Karpas-422 (cell line): ENCODE measurements at regions not wholly inside any gene's neighbourhood (a gene's known extent, or its start where the extent isn't known, plus 50 kb on each side); places are given as distances from the start of the nearest gene placed in this dataset.

Experiments
- DNase-seq: peaks from one replicate; pipeline ENCODE4 v3.0.0-alpha.2; 2015
- H2AFZ ChIP-seq: fragments of 200-600 bp; sonication (generic); 2 replicates; pipeline ENCODE4 v1.6.1; 2014; ENCODE audit warnings: antibody characterized with exemption, low read length, mixed read lengths
- H3K27ac ChIP-seq: fragments of 200-600 bp; sonication (generic); 2 replicates; pipeline ENCODE4 v1.5.1; 2014; ENCODE audit warnings: mild to moderate bottlenecking, low read length, moderate library complexity
- H3K27me3 ChIP-seq: fragments of 200-600 bp; sonication (generic); 2 replicates; pipeline ENCODE4 v1.6.1; 2014; ENCODE audit warnings: low read length, mixed read lengths
- H3K36me3 ChIP-seq: fragments of 200-600 bp; sonication (generic); 2 replicates; pipeline ENCODE4 v1.6.1; 2014; ENCODE audit warnings: low read length, mixed read lengths; ENCODE audit not compliant: insufficient read depth
- H3K4me1 ChIP-seq: fragments of 200-600 bp; sonication (generic); 2 replicates; pipeline ENCODE4 v1.6.1; 2014; ENCODE audit warnings: mild to moderate bottlenecking, low read length, mixed read lengths
- H3K4me2 ChIP-seq: fragments of 200-600 bp; sonication (generic); 2 replicates; pipeline ENCODE4 v1.6.1; 2014; ENCODE audit warnings: low read length, low read depth, mild to moderate bottlenecking; ENCODE audit not compliant: poor library complexity, severe bottlenecking
- H3K4me3 ChIP-seq: fragments of 200-600 bp; sonication (generic); 2 replicates; pipeline ENCODE4 v1.5.1; 2014; ENCODE audit warnings: mild to moderate bottlenecking, antibody characterized with exemption, low read length, mixed read lengths
- H3K79me2 ChIP-seq: fragments of 200-600 bp; sonication (generic); 2 replicates; pipeline ENCODE4 v1.6.1; 2014; ENCODE audit warnings: mild to moderate bottlenecking, low read length, mixed read lengths
- H3K9ac ChIP-seq: fragments of 200-600 bp; sonication (generic); 2 replicates; pipeline ENCODE4 v1.6.0; 2014; ENCODE audit warnings: low read length
- H3K9me2 ChIP-seq: fragments of 200-600 bp; sonication (generic), shearing (Covaris generic); replicated peaks from 2 replicates; pipeline ENCODE4 v1.6.0; 2014; ENCODE audit warnings: mild to moderate bottlenecking, low read length, moderate library complexity; ENCODE audit not compliant: insufficient read depth
- H3K9me3 ChIP-seq: fragments of 300-700, 200-600 bp; sonication (generic); 2 replicates; pipeline ENCODE4 v1.6.1; 2014; ENCODE audit warnings: low read length, mixed read lengths
- H4K20me1 ChIP-seq: fragments of 200-600 bp; sonication (generic); 2 replicates; pipeline ENCODE4 v1.6.1; 2014; ENCODE audit warnings: mild to moderate bottlenecking, antibody characterized with exemption, low read length, low read depth; ENCODE audit not compliant: insufficient read depth

GRCh38 chr2:215693193-215693998 lies 257.5 kb upstream of the FN1 start:
- Histone ChIP-seq H3K9me3 (no peaks in the 10 kb centered on the region), H3K36me3 (no peaks in the 10 kb centered on the region), H3K27me3 (no peaks in the 10 kb centered on the region), H3K4me3 (no peak overlapping the region), H4K20me1 (no peaks in the 10 kb centered on the region), H3K4me1 (no peaks in the 10 kb centered on the region), H3K79me2 (no peaks in the 10 kb centered on the region), H3K27ac (no peak overlapping the region), H2AFZ (no peak overlapping the region), H3K4me2 (no peak overlapping the region), H3K9ac (no peak overlapping the region), H3K9me2 (no peaks in the 10 kb centered on the region)
- no peak for DNase-seq

GRCh38 chr2:215692387-215693079 lies 256.7 kb upstream of the FN1 start:
- Histone ChIP-seq H3K9me2 (no peaks in the 10 kb centered on the region), H3K79me2 (no peaks in the 10 kb centered on the region), H2AFZ (no peak overlapping the region), H3K4me3 (no peak overlapping the region), H3K9ac (no peak overlapping the region), H3K27me3 (no peaks in the 10 kb centered on the region), H3K4me1 (no peaks in the 10 kb centered on the region), H3K36me3 (no peaks in the 10 kb centered on the region), H4K20me1 (no peaks in the 10 kb centered on the region), H3K9me3 (no peaks in the 10 kb centered on the region), H3K27ac (no peak overlapping the region), H3K4me2 (no peak overlapping the region)
- no peak for DNase-seq

- no peak overlapping the region for H3K27ac ChIP-seq
- H3K4me1 ChIP-seq, result no peaks in the 10 kb centered on the region
- no peak overlapping the region for H3K9ac ChIP-seq
- no peaks in the 10 kb centered on the region for H3K36me3 ChIP-seq
- no peaks in the 10 kb centered on the region for H3K79me2 ChIP-seq
- H2AFZ ChIP-seq, result no peak overlapping the region
- no peaks in the 10 kb centered on the region for H3K9me3 ChIP-seq
- H3K27me3 ChIP-seq, result no peaks in the 10 kb centered on the region
- DNase-seq, result no peak
- no peak overlapping the region for H3K4me2 ChIP-seq
- no peaks in the 10 kb centered on the region for H3K9me2 ChIP-seq
- H3K4me3 ChIP-seq, result no peak overlapping the region
- no peaks in the 10 kb centered on the region for H4K20me1 ChIP-seq
Observed at GRCh38 chr2:215691346-215691745, 255.5 kb upstream of the FN1 start.

- Histone ChIP-seq H3K4me1 (no peaks in the 10 kb centered on the region), H3K9ac (no peak overlapping the region), H3K79me2 (no peaks in the 10 kb centered on the region), H3K9me3 (no peaks in the 10 kb centered on the region), H3K36me3 (no peaks in the 10 kb centered on the region), H3K4me3 (no peak overlapping the region), H3K4me2 (no peak overlapping the region), H3K27ac (no peak overlapping the region), H4K20me1 (no peaks in the 10 kb centered on the region), H2AFZ (no peak overlapping the region), H3K27me3 (no peaks in the 10 kb centered on the region), H3K9me2 (no peaks in the 10 kb centered on the region)
- no peak for DNase-seq
Observed at GRCh38 chr2:215687149-215688031, 251.5 kb upstream of the FN1 start.

GRCh38 chr2:215685238-215685990 lies 249.5 kb upstream of the FN1 start:
- H4K20me1 ChIP-seq, result no peaks in the 10 kb centered on the region
- H3K36me3 ChIP-seq, result no peaks in the 10 kb centered on the region
- no peaks in the 10 kb centered on the region for H3K9me3 ChIP-seq
- no peaks in the 10 kb centered on the region for H3K27me3 ChIP-seq
- H3K4me3 ChIP-seq, result no peak overlapping the region
- peaks cover 4% of the 10 kb centered on the region; the same call in 1 of the 2 replicates for H3K4me1 ChIP-seq
- H3K9me2 ChIP-seq, result no peaks in the 10 kb centered on the region
- no peak for DNase-seq
- no peak overlapping the region for H3K27ac ChIP-seq
- H3K4me2 ChIP-seq, result no peak overlapping the region
- H3K79me2 ChIP-seq, result no peaks in the 10 kb centered on the region
- no peak overlapping the region for H2AFZ ChIP-seq
- H3K9ac ChIP-seq, result no peak overlapping the region

- Histone ChIP-seq H3K79me2 (no peaks in the 10 kb centered on the region), H3K36me3 (no peaks in the 10 kb centered on the region), H3K27ac (no peak overlapping the region), H3K27me3 (no peaks in the 10 kb centered on the region), H3K4me1 (peaks cover 5% of the 10 kb centered on the region; the same call in 1 of the 2 replicates), H2AFZ (no peak overlapping the region), H3K4me3 (no peak overlapping the region), H3K4me2 (no peak overlapping the region), H3K9me2 (no peaks in the 10 kb centered on the region), H4K20me1 (no peaks in the 10 kb centered on the region), H3K9me3 (no peaks in the 10 kb centered on the region), H3K9ac (no peak overlapping the region)
- no peak for DNase-seq
Observed at GRCh38 chr2:215684448-215685237, 248.8 kb upstream of the FN1 start.

GRCh38 chr2:215683295-215683694 lies 247.4 kb upstream of the FN1 start:
- H3K4me1 ChIP-seq, result peaks cover 9% of the 10 kb centered on the region
- H2AFZ ChIP-seq, result no peak overlapping the region
- no peaks in the 10 kb centered on the region for H4K20me1 ChIP-seq
- no peaks in the 10 kb centered on the region for H3K36me3 ChIP-seq
- H3K4me3 ChIP-seq, result no peak overlapping the region
- no peak overlapping the region for H3K4me2 ChIP-seq
- DNase-seq, result no peak
- no peaks in the 10 kb centered on the region for H3K27me3 ChIP-seq
- H3K9me2 ChIP-seq, result no peaks in the 10 kb centered on the region
- no peak overlapping the region for H3K9ac ChIP-seq
- no peaks in the 10 kb centered on the region for H3K9me3 ChIP-seq
- no peaks in the 10 kb centered on the region for H3K79me2 ChIP-seq
- no peak overlapping the region for H3K27ac ChIP-seq
